K562 (cell line): ENCODE measurements at regions not wholly inside any gene's neighbourhood (a gene's known extent, or its start where the extent isn't known, plus 50 kb on each side); places are given as distances from the start of the nearest gene placed in this dataset.

ENCODE experiments used
- PPARD ChIP-seq: fragments of 250-450 bp; sonication (Bioruptor Pico); IDR thresholded peaks from 2 replicates; pipeline ENCODE4 v1.8.0; 2022; ENCODE audit warnings: inconsistent platforms, mild to moderate bottlenecking, moderate library complexity
- SMAD3 ChIP-seq: fragments of 450-650 bp; formaldehyde crosslinking; conservative IDR thresholded peaks from 2 replicates; pipeline ENCODE4 v1.4.0; 2020; ENCODE audit warnings: mild to moderate bottlenecking
- TF ChIP-seq, protein P1 (sequence below): fragments of 200-600 bp; sonication (generic); IDR thresholded peaks from one replicate; pipeline ENCODE4 v1.6.1; 2012; ENCODE audit warnings: mild to moderate bottlenecking, low read depth, low read length, inconsistent platforms

DNA sequence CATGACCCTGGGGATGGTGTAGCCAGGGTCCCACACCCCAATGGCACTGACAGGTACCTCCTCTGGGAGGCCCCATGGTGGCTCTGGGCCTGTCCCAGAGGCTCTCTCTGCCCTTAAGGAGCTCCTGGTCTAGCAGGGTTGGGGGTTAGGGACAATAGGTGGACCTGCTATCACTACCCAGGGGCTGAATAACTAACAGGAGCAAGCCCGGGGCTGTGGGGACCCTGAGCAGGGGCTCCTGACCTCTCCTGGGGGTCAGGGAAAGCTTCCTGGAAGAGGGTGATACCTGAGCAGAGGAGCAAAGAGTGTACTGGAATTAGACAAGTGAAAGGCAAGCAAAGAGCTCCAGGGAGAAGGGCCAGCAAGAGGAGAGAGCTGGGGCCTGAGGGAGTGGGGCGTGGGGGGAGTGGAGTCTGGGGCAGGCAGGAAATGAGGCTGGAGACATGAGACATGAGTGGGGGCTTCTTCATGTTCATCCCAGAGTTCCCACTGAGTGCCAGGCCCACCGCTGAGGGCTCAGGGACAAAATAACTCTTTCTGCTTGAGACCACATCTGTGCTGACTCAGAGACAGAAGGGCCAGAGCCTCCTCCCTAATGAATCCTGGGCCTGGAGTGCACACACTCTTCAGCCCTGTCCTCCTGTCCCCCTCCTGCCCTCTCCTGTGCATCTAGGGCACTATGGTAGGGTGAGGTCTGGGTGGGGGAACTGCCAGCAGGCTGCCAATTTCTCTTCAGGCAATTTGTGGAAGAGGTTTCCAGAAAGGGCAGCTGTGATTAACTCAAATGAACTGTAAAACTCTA, 517.6 kb downstream of the PTPRU start (continued):
- TF ChIP-seq, protein P1, sequence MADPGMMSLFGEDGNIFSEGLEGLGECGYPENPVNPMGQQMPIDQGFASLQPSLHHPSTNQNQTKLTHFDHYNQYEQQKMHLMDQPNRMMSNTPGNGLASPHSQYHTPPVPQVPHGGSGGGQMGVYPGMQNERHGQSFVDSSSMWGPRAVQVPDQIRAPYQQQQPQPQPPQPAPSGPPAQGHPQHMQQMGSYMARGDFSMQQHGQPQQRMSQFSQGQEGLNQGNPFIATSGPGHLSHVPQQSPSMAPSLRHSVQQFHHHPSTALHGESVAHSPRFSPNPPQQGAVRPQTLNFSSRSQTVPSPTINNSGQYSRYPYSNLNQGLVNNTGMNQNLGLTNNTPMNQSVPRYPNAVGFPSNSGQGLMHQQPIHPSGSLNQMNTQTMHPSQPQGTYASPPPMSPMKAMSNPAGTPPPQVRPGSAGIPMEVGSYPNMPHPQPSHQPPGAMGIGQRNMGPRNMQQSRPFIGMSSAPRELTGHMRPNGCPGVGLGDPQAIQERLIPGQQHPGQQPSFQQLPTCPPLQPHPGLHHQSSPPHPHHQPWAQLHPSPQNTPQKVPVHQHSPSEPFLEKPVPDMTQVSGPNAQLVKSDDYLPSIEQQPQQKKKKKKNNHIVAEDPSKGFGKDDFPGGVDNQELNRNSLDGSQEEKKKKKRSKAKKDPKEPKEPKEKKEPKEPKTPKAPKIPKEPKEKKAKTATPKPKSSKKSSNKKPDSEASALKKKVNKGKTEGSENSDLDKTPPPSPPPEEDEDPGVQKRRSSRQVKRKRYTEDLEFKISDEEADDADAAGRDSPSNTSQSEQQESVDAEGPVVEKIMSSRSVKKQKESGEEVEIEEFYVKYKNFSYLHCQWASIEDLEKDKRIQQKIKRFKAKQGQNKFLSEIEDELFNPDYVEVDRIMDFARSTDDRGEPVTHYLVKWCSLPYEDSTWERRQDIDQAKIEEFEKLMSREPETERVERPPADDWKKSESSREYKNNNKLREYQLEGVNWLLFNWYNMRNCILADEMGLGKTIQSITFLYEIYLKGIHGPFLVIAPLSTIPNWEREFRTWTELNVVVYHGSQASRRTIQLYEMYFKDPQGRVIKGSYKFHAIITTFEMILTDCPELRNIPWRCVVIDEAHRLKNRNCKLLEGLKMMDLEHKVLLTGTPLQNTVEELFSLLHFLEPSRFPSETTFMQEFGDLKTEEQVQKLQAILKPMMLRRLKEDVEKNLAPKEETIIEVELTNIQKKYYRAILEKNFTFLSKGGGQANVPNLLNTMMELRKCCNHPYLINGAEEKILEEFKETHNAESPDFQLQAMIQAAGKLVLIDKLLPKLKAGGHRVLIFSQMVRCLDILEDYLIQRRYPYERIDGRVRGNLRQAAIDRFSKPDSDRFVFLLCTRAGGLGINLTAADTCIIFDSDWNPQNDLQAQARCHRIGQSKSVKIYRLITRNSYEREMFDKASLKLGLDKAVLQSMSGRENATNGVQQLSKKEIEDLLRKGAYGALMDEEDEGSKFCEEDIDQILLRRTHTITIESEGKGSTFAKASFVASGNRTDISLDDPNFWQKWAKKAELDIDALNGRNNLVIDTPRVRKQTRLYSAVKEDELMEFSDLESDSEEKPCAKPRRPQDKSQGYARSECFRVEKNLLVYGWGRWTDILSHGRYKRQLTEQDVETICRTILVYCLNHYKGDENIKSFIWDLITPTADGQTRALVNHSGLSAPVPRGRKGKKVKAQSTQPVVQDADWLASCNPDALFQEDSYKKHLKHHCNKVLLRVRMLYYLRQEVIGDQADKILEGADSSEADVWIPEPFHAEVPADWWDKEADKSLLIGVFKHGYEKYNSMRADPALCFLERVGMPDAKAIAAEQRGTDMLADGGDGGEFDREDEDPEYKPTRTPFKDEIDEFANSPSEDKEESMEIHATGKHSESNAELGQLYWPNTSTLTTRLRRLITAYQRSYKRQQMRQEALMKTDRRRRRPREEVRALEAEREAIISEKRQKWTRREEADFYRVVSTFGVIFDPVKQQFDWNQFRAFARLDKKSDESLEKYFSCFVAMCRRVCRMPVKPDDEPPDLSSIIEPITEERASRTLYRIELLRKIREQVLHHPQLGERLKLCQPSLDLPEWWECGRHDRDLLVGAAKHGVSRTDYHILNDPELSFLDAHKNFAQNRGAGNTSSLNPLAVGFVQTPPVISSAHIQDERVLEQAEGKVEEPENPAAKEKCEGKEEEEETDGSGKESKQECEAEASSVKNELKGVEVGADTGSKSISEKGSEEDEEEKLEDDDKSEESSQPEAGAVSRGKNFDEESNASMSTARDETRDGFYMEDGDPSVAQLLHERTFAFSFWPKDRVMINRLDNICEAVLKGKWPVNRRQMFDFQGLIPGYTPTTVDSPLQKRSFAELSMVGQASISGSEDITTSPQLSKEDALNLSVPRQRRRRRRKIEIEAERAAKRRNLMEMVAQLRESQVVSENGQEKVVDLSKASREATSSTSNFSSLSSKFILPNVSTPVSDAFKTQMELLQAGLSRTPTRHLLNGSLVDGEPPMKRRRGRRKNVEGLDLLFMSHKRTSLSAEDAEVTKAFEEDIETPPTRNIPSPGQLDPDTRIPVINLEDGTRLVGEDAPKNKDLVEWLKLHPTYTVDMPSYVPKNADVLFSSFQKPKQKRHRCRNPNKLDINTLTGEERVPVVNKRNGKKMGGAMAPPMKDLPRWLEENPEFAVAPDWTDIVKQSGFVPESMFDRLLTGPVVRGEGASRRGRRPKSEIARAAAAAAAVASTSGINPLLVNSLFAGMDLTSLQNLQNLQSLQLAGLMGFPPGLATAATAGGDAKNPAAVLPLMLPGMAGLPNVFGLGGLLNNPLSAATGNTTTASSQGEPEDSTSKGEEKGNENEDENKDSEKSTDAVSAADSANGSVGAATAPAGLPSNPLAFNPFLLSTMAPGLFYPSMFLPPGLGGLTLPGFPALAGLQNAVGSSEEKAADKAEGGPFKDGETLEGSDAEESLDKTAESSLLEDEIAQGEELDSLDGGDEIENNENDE = no peak
- no peak for TF ChIP-seq SMAD3
- TF ChIP-seq PPARD (CRISPR knock-in tag) = no peak
